ENCODE measurements at regions not wholly inside any gene's neighbourhood (a gene's known extent, or its start where the extent isn't known, plus 50 kb on each side); places are given as distances from the start of the nearest gene placed in this dataset.

DNA sequence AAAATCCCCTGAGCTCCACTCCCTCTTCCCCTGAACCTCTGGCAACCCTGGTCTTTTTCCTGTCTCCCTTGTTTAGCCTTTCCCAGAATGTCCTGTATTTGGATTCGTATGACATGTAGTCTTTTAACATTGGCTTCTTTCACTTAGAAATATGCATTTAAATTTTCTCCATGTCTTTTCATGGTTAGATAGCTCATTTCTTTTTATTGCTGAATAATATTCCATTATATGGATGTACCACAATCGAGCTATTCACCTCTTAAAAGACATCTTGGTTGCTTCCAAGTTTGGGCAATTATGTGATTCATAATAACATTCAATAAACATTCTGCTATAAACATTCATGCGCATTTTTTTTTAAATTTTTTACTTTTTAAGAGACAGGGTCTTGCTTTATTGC lies 99.6 kb upstream of the ZNF536 start:
- TF ChIP-seq, protein P1, sequence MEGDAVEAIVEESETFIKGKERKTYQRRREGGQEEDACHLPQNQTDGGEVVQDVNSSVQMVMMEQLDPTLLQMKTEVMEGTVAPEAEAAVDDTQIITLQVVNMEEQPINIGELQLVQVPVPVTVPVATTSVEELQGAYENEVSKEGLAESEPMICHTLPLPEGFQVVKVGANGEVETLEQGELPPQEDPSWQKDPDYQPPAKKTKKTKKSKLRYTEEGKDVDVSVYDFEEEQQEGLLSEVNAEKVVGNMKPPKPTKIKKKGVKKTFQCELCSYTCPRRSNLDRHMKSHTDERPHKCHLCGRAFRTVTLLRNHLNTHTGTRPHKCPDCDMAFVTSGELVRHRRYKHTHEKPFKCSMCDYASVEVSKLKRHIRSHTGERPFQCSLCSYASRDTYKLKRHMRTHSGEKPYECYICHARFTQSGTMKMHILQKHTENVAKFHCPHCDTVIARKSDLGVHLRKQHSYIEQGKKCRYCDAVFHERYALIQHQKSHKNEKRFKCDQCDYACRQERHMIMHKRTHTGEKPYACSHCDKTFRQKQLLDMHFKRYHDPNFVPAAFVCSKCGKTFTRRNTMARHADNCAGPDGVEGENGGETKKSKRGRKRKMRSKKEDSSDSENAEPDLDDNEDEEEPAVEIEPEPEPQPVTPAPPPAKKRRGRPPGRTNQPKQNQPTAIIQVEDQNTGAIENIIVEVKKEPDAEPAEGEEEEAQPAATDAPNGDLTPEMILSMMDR (IDR thresholded peaks at IDR 0.05; ENCODE audit: poor library complexity), result no peak
- TF ChIP-seq EZH2phosphoT487 (IDR thresholded peaks at IDR 0.05; ENCODE audit: low read depth, severe bottlenecking, unreplicated experiment) (no peak), EZH2 (IDR thresholded peaks at IDR 0.05; ENCODE audit: borderline replicate concordance) (no peak)
